Common myeloid progenitor, CD34-positive (primary cell): ENCODE measurements at regions not wholly inside any gene's neighbourhood (a gene's known extent, or its start where the extent isn't known, plus 50 kb on each side); places are given as distances from the start of the nearest gene placed in this dataset.

Experiments used
- CTCF ChIA-PET: fragments of 350-600 bp; sonication (Branson Sonifier 250); formaldehyde crosslinking; loops from one replicate; lab custom pipeline; 2021; ENCODE audit warnings: antibody characterized with exemption; lab: Charles Lee
- POLR2A ChIA-PET: fragments of 350-600 bp; sonication (Branson Sonifier 250); formaldehyde crosslinking; loops from one replicate; lab custom pipeline; 2021; ENCODE audit warnings: antibody characterized with exemption; lab: Charles Lee
- DNase-seq, 3 donors: peaks; one replicate each; pipeline versions ENCODE4 v3.0.0 to v3.0.0-alpha.2; 2013
- H3K27ac ChIP-seq, 2 experiments: 1 replicate in 1 of 2; 2 replicates in 1 of 2; pipeline ENCODE4 v1.7.0; 2013; ENCODE audit warnings: inconsistent platforms in 2 of 2, low read length in 2 of 2, mild to moderate bottlenecking in 2 of 2, low read depth in 1 of 2, moderate library complexity in 1 of 2; ENCODE audit not compliant: severe bottlenecking in 2 of 2, insufficient read depth in 1 of 2, poor library complexity in 1 of 2
- H3K27me3 ChIP-seq, 5 experiments: replicated peaks in 2 of 5; 1 replicate in 3 of 5; 2 replicates in 2 of 5; pipeline versions ENCODE4 v1.6.1 to v1.7.0; 2013; ENCODE audit warnings: low read length in 4 of 5, mild to moderate bottlenecking in 2 of 5, moderate library complexity in 2 of 5, inconsistent platforms in 1 of 5; ENCODE audit not compliant: insufficient read depth in 5 of 5, control insufficient read depth in 4 of 5
- H3K36me3 ChIP-seq, 4 experiments: 1 replicate in 2 of 4; 2 replicates in 2 of 4; pipeline versions ENCODE4 v1.6.1 to v1.7.0; 2013; ENCODE audit warnings: low read length in 3 of 4, control low read depth in 1 of 4, mild to moderate bottlenecking in 1 of 4; ENCODE audit not compliant: control insufficient read depth in 4 of 4, insufficient read depth in 4 of 4
- H3K4me1 ChIP-seq, 4 experiments: 1 replicate in 3 of 4; 2 replicates in 1 of 4; pipeline versions ENCODE4 v1.6.1 to v1.7.1; 2013; ENCODE audit warnings: low read length in 3 of 4, mild to moderate bottlenecking in 3 of 4, control low read depth in 1 of 4, inconsistent platforms in 1 of 4, moderate library complexity in 1 of 4; ENCODE audit not compliant: control insufficient read depth in 4 of 4, insufficient read depth in 4 of 4; ENCODE audit errors: control extremely low read depth in 1 of 4
- H3K4me3 ChIP-seq, 7 experiments: 1 replicate in 4 of 7; 2 replicates in 3 of 7; pipeline versions ENCODE4 v1.5.1 to v1.7.0; 2013; ENCODE audit warnings: mild to moderate bottlenecking in 7 of 7, low read length in 6 of 7, moderate library complexity in 6 of 7, inconsistent platforms in 2 of 7, low read depth in 2 of 7, control low read depth in 1 of 7; ENCODE audit not compliant: insufficient read depth in 4 of 7, control insufficient read depth in 1 of 7; ENCODE audit errors: extremely low read depth in 1 of 7
- H3K9me3 ChIP-seq, 5 experiments: 1 replicate in 4 of 5; 2 replicates in 1 of 5; pipeline versions ENCODE4 v1.6.1 to v1.7.1; 2013; ENCODE audit warnings: low read length in 4 of 5, mild to moderate bottlenecking in 2 of 5, inconsistent platforms in 1 of 5, low read depth in 1 of 5, moderate library complexity in 1 of 5; ENCODE audit not compliant: control insufficient read depth in 4 of 5, insufficient read depth in 2 of 5; ENCODE audit errors: control extremely low read depth in 1 of 5
- WGBS: methylation state at CpG from one replicate; pipeline ENCODE4 v1.1.5; 2013; ENCODE audit not compliant: insufficient coverage; 5-methylcytosine and 5-hydroxymethylcytosine counted together

GRCh38 chr6:139443231-139444112 lies 69.0 kb upstream of the CITED2 start:
- Histone ChIP-seq H3K4me1 (peaks cover 3 to 61% (median 25%) of the 10 kb centered on the region in 4 experiments), H3K36me3 (no peaks in the 10 kb centered on the region), H3K27ac (no peak overlapping the region), H3K9me3 (peaks cover 0 to 5% (median 0%) of the 10 kb centered on the region in 5 experiments), H3K4me3 (no peak overlapping the region), H3K27me3 (no peaks in the 10 kb centered on the region)
- DNase-seq: peak in 1 of 3 donors; percentile 44
- CTCF ChIA-PET: interaction anchor here (1.6 kb wide), 1 partner anchor 69 kb away, joined by 3 read pairs; the partner anchor contains the start of gene CITED2
- WGBS: 89% methylated on average over 15 of the region's 15 CpGs
- POLR2A ChIA-PET: no interaction called here

DNA sequence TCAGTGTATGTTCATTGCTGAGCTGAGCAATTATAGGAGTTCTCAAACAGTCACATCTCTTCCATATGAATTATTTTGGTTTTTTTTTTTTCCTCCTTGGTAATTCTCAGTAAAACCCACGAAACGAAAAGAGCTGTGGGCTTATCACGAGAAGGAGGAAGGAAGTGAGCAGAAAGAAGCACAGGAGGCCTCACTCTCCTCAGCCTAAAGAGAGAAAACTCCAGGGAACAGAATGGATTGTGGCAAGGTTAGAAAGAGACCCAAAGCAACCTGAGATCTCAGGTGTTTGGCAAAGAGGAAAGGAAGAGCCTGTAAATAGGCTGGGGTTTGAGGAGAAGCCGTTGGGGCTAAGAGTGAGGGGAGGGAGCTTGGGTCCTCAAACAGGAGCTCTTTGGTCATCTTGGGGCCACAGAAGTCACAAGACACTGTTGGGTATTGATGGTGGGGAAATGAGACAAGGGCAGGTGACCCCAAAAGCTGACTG lies 67.8 kb upstream of the CITED2 start:
- Histone ChIP-seq H3K9me3 (peaks cover 0 to 5% (median 0%) of the 10 kb centered on the region in 5 experiments), H3K36me3 (no peaks in the 10 kb centered on the region), H3K27me3 (no peaks in the 10 kb centered on the region), H3K27ac (peak overlapping the region; percentile 59 to 60), H3K4me3 (peak overlapping the region in 4 of 7 experiments; percentile 28 to 48 (median 40)), H3K4me1 (peaks cover 3 to 53% (median 24%) of the 10 kb centered on the region in 4 experiments)
- ChIA-PET POLR2A (interaction anchor here (1.0 kb wide), 1 partner anchor 68 kb away, joined by 5 read pairs; the partner anchor contains the start of gene CITED2), CTCF (interaction anchor here (0.5 to 1.6 kb wide), 3 partner anchors 16 to 360 kb away, joined by 3 to 4 read pairs (median 4); partner anchors contain the start of gene CITED2)
- WGBS: 0% methylated on average over 3 of the region's 4 CpGs
- DNase-seq: peak; percentile 29 to 65 (median 62)

DNA sequence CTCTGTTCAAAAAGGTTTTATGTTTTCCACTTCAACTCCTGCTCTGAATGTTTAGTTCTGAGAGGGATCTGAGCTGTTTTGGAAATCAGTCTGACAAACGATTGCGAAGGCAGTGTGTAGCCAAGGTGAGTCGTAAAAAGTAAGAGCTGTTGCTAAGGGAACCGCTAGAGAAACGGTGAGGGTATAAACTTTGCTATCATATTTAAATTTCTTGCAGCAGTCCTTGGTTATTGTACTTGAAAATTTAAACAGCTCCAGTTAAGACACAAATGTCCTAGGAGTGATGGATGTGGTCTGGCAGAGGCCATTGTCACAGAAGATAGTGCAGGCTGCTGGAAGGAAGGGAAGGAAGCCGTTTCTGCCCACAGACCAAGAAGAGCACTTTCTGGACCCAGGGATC lies 64.9 kb upstream of the CITED2 start:
- no peaks in the 10 kb centered on the region for H3K36me3 ChIP-seq
- ChIA-PET CTCF (interaction anchor here (0.9 to 1.4 kb wide), 3 partner anchors 10 to 69 kb away, joined by 3 to 5 read pairs (median 4); no protein-coding TSS in a partner anchor), POLR2A (no interaction called here)
- no peaks in the 10 kb centered on the region for H3K27me3 ChIP-seq
- H3K4me3 ChIP-seq: peak overlapping the region in 1 of 7 experiments; percentile 5
- no peaks in the 10 kb centered on the region for H3K9me3 ChIP-seq
- H3K27ac ChIP-seq: no peak overlapping the region
- peak in 2 of 3 donors; percentile 67 for DNase-seq
- 0% methylated on average over 1 of the region's 6 CpGs for WGBS
- H3K4me1 ChIP-seq: peaks cover 3 to 41% (median 20%) of the 10 kb centered on the region in 4 experiments

DNA sequence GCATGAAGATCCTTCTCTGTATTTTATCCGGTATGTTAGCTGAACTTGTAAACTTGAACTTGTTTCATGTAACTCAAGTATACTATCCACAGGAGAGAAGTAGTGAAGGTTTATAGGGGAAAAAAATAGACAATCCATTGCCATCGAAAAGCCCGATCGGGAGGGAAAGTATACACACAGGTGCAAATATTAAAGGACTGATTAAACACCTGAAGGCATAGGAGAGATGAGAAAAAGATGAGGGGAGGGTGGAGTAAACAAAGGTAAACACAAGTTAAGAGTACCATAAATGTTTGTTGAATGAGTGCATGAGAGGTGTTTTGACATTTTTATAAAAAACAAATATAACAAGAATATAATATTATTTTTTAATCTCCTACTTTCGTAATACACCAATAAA lies 64.3 kb upstream of the CITED2 start:
- ChIA-PET POLR2A (no interaction called here), CTCF (interaction anchor here (0.9 to 1.4 kb wide), 3 partner anchors 10 to 69 kb away, joined by 3 to 5 read pairs (median 4); no protein-coding TSS in a partner anchor)

GRCh38 chr6:139436957-139437348 lies 62.5 kb upstream of the CITED2 start:
- Histone ChIP-seq H3K4me1 (peaks cover 3 to 32% (median 14%) of the 10 kb centered on the region in 4 experiments), H3K36me3 (no peaks in the 10 kb centered on the region), H3K27me3 (no peaks in the 10 kb centered on the region), H3K9me3 (peaks cover 0 to 4% (median 0%) of the 10 kb centered on the region in 5 experiments), H3K4me3 (no peak overlapping the region), H3K27ac (no peak overlapping the region)
- no peak for DNase-seq
- ChIA-PET POLR2A (no interaction called here), CTCF (interaction anchor here (1.0 to 1.4 kb wide), 2 partner anchors 11 to 15 kb away, joined by 3 to 4 read pairs; no protein-coding TSS in a partner anchor)
- WGBS: 100% methylated on average over 2 of the region's 3 CpGs

More for the DNA sequence above, 64.3 kb upstream of the CITED2 start:
- Histone ChIP-seq H3K9me3 (no peaks in the 10 kb centered on the region), H3K27ac (no peak overlapping the region), H3K27me3 (no peaks in the 10 kb centered on the region), H3K4me3 (no peak overlapping the region), H3K4me1 (peaks cover 3 to 43% (median 20%) of the 10 kb centered on the region in 4 experiments), H3K36me3 (no peaks in the 10 kb centered on the region)
- 90% methylated on average over 2 of the region's 5 CpGs for WGBS
- DNase-seq: no peak

GRCh38 chr6:139436200-139436956 lies 61.9 kb upstream of the CITED2 start:
- Histone ChIP-seq H3K36me3 (no peaks in the 10 kb centered on the region), H3K9me3 (peaks cover 0 to 10% (median 4%) of the 10 kb centered on the region in 5 experiments), H3K4me1 (peaks cover 3 to 27% (median 12%) of the 10 kb centered on the region in 4 experiments), H3K27ac (no peak overlapping the region), H3K4me3 (no peak overlapping the region), H3K27me3 (no peaks in the 10 kb centered on the region)
- WGBS: 100% methylated on average over 3 of the region's 7 CpGs
- ChIA-PET CTCF (interaction anchor here (1.4 kb wide), 1 partner anchor 12 kb away, joined by 4 read pairs; no protein-coding TSS in a partner anchor), POLR2A (no interaction called here)
- DNase-seq: no peak
